C4-2B (cell line): ENCODE measurements at regions not wholly inside any gene's neighbourhood (a gene's known extent, or its start where the extent isn't known, plus 50 kb on each side); places are given as distances from the start of the nearest gene placed in this dataset.
A peak's percentile ranks its signal among the peaks of the same experiment; 100 is the strongest.

ENCODE experiments used
- H3K27ac ChIP-seq: fragments of 450-650 bp; 2 replicates; pipeline ENCODE4 v1.5.1; 2017
- CTCF ChIP-seq: fragments of 450-650 bp; conservative IDR thresholded peaks from 2 replicates; pipeline ENCODE4 v1.5.1; 2017; ENCODE audit warnings: mild to moderate bottlenecking
- ZFX ChIP-seq: fragments of 450-650 bp; IDR thresholded peaks from 2 replicates; pipeline ENCODE4 v1.6.1; 2017

- TF ChIP-seq ZFX (no peak), CTCF (no peak)
- no peak overlapping the region for H3K27ac ChIP-seq
Measured at GRCh38 chr2:236755278-236755840, 185.7 kb downstream of the ACKR3 start.

- TF ChIP-seq CTCF (no peak), ZFX (no peak)
- H3K27ac ChIP-seq = no peak overlapping the region
Measured at GRCh38 chr2:236758406-236758805, 188.8 kb downstream of the ACKR3 start.

GRCh38 chr2:236760246-236760645, 190.6 kb downstream of the ACKR3 start:
- TF ChIP-seq ZFX (no peak), CTCF (no peak)
- no peak overlapping the region for H3K27ac ChIP-seq

- no peak overlapping the region for H3K27ac ChIP-seq
- TF ChIP-seq CTCF (no peak), ZFX (no peak)
Measured at GRCh38 chr2:236761358-236761757, 191.7 kb downstream of the ACKR3 start.

- no peak overlapping the region for H3K27ac ChIP-seq
- TF ChIP-seq CTCF = no peak
Measured at GRCh38 chr2:236762628-236763027, 193.0 kb downstream of the ACKR3 start.

GRCh38 chr2:236763857-236764256, 194.2 kb downstream of the ACKR3 start:
- TF ChIP-seq CTCF = no peak
- H3K27ac ChIP-seq = no peak overlapping the region

GRCh38 chr2:236764716-236765115, 195.1 kb downstream of the ACKR3 start:
- H3K27ac ChIP-seq = peak overlapping the region; percentile 0; the same call in 1 of the 2 replicates
- TF ChIP-seq CTCF (no peak), ZFX (no peak)
